ENCODE measurements at regions not wholly inside any gene's neighbourhood (a gene's known extent, or its start where the extent isn't known, plus 50 kb on each side); places are given as distances from the start of the nearest gene placed in this dataset.

DNA sequence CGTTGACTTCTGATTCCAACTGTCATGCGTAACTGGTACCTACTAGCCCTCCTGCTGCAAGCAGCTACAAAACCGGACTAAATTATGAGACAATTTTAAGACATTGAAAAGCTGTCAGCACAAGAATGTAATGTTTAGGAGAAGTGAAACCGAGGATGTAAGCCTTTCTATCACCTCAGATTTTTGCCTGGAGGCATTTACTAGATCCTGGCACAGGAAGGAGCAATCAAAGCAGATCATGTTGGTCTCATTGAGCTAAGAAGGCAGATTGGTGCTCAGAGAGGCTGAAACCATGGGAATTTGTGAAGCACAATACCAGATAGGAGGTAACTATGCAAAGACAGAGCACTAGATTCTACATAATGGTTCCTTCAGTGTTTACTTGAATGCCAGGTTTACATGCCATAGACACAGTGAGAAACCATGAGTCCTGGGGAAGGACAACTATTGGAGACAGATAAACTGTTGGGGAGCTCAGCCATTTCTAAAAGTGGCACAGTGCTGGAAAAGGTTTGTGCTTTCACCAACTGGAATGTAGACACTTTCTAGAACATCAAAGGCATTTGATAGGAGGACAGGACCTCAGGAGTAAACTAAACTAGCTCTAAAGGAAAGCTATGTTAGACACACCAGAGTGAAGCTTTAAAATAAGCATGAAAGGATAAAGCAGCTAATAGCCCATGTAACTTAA is 179.4 kb downstream of the LYPLAL1 start:
- no peak for TF ChIP-seq CTCF (IDR thresholded peaks at IDR 0.05; ENCODE audit: low read depth, low read length)
- Histone ChIP-seq H3K36me3 (no peaks in the 10 kb centered on the region), H3K9me3 (ENCODE audit: severe bottlenecking) (no peaks in the 10 kb centered on the region), H3K4me3 (ENCODE audit: low read depth, low read length) (no peak overlapping the region), H3K27me3 (ENCODE audit: insufficient read depth, low read depth, severe bottlenecking) (no peaks in the 10 kb centered on the region), H3K27ac (no peak overlapping the region)
- DNase-seq, result no peak

GRCh38 chr1:219350172-219350931 is 176.7 kb downstream of the LYPLAL1 start:
- H3K27ac ChIP-seq, result no peak overlapping the region
- no peaks in the 10 kb centered on the region for H3K9me3 ChIP-seq (ENCODE audit: severe bottlenecking)
- no peak for TF ChIP-seq CTCF (IDR thresholded peaks at IDR 0.05; ENCODE audit: low read depth, low read length)
- DNase-seq, result no peak
- no peaks in the 10 kb centered on the region for H3K36me3 ChIP-seq
- no peak overlapping the region for H3K4me3 ChIP-seq (ENCODE audit: low read depth, low read length)
- H3K27me3 ChIP-seq (ENCODE audit: insufficient read depth, low read depth, severe bottlenecking), result no peaks in the 10 kb centered on the region

DNA sequence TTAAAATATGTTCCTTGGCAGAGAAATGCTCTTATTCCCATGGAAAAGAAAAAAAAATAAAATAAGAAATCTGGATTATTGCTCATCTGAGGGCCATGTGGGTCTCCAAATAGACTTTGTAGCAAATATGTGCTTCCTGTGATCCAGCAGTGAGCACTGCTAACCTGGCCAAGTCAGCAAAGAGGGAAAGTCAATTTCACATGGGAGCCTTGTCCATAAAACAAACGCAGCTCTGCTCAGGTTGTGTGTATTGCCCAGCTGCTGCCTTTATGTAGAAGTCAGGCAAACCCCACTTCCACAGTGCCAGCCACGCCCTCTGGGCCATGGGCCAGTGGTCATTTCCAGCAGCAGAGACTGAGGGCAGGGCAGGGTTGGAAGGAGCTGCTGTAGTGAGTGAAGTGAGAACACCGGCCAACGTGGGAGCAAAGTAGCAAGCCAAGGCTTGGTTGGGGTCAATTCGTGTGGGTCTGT is 174.3 kb downstream of the LYPLAL1 start:
- no peaks in the 10 kb centered on the region for H3K27me3 ChIP-seq (ENCODE audit: insufficient read depth, low read depth, severe bottlenecking)
- TF ChIP-seq CTCF (IDR thresholded peaks at IDR 0.05; ENCODE audit: low read depth, low read length), result no peak
- no peak overlapping the region for H3K27ac ChIP-seq
- no peaks in the 10 kb centered on the region for H3K9me3 ChIP-seq (ENCODE audit: severe bottlenecking)
- no peaks in the 10 kb centered on the region for H3K36me3 ChIP-seq
- DNase-seq, result no peak
- no peak overlapping the region for H3K4me3 ChIP-seq (ENCODE audit: low read depth, low read length)

DNA sequence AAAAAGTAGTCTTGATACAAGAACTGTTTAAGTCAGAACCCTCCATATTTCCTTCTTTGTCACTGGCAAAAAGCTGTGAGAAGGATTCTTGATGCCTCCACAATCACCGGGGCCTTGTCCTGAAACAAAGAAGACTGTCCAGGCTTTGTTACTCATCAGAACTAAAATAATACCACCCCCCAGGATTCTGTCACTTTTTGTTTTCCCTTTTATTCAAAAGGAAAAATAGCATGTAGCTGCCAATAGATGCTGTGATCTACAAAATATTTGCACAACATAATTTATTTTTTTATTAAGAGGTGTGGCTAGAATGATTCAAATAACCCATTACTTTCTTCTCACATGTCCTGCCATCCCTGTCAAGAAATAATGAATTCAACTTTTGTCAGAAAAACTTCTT is 173.7 kb downstream of the LYPLAL1 start:
- Histone ChIP-seq H3K27me3 (ENCODE audit: insufficient read depth, low read depth, severe bottlenecking) (no peaks in the 10 kb centered on the region), H3K27ac (no peak overlapping the region), H3K9me3 (ENCODE audit: severe bottlenecking) (no peaks in the 10 kb centered on the region), H3K36me3 (no peaks in the 10 kb centered on the region), H3K4me3 (ENCODE audit: low read depth, low read length) (no peak overlapping the region)
- no peak for TF ChIP-seq CTCF (IDR thresholded peaks at IDR 0.05; ENCODE audit: low read depth, low read length)
- DNase-seq, result no peak

DNA sequence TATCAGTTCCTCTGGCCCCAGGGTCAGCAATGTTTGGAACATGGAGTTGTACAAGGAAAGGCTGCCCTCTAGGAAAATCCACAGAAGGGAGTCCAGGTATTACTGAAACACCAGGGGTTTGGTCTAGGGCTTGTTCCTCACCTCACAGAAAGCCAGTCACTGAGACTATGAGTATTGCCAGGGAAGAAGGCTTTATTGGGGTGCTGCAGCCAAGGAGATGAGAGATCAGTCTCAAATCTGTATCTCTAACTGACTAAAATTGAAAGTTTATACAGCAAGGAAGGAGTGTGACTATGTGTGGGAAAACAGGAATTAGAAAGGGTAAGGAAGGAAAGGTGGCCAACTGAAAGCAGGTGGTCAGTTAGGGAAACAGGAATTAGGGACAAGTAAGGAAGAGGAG is 172.3 kb downstream of the LYPLAL1 start:
- Histone ChIP-seq H3K27ac (no peak overlapping the region), H3K9me3 (ENCODE audit: severe bottlenecking) (no peaks in the 10 kb centered on the region), H3K36me3 (no peaks in the 10 kb centered on the region), H3K4me3 (ENCODE audit: low read depth, low read length) (no peak overlapping the region), H3K27me3 (ENCODE audit: insufficient read depth, low read depth, severe bottlenecking) (no peaks in the 10 kb centered on the region)
- no peak for DNase-seq
- no peak for TF ChIP-seq CTCF (IDR thresholded peaks at IDR 0.05; ENCODE audit: low read depth, low read length)

All from WERI-Rb-1 (cell line).